IMR-90 (cell line): ENCODE measurements at regions not wholly inside any gene's neighbourhood (a gene's known extent, or its start where the extent isn't known, plus 50 kb on each side); places are given as distances from the start of the nearest gene placed in this dataset.

ENCODE experiments used
- ATAC-seq: fragments of 200-7000 bp; cut with Tn5 transposase; 2 replicates; pipeline ENCODE4 v1.9.1; 2020; ENCODE audit warnings: low read depth, mild to moderate bottlenecking, moderate library complexity
- BruUV-seq: library from RNA; stranded (reverse); fragments of 400-500 nt; replicated peaks from 2 replicates; lab custom pipeline; 2021; lab: Mats Ljungman, UMichigan
- CTCF ChIA-PET: fragments of 300-600 bp; formaldehyde crosslinking; extraction: SDS; loops from one replicate; lab custom pipeline; 2021; ENCODE audit warnings: antibody characterized with exemption; lab: Yijun Ruan, JAX
- POLR2A ChIA-PET: fragments of 300-600 bp; sonication (Branson Sonifier 250); formaldehyde crosslinking; loops from one replicate; lab custom pipeline; 2022; ENCODE audit warnings: antibody characterized with exemption; ENCODE audit not compliant: unreplicated experiment; lab: Charles Lee
- DNase-seq: peaks from one replicate; pipeline ENCODE4 v3.0.0; 2013
- H2AFZ ChIP-seq: replicated peaks from 2 replicates; pipeline ENCODE3; 2013; ENCODE audit warnings: low read length, mild to moderate bottlenecking; ENCODE audit not compliant: poor library complexity
- H2AK5ac ChIP-seq: 2 replicates; pipeline ENCODE4 v1.6.1; 2013; ENCODE audit warnings: low read depth, low read length, inconsistent platforms
- H2AK9ac ChIP-seq: replicated peaks from 2 replicates; pipeline ENCODE3; 2013; ENCODE audit warnings: mild to moderate bottlenecking, low read depth, low read length, moderate library complexity; ENCODE audit not compliant: poor library complexity
- H2BK120ac ChIP-seq: 2 replicates; pipeline ENCODE4 v1.6.1; 2013; ENCODE audit warnings: low read depth, low read length, inconsistent platforms
- H2BK15ac ChIP-seq: 3 replicates; pipeline ENCODE4 v1.6.1; 2013; ENCODE audit warnings: low read depth, low read length, inconsistent platforms
- H2BK20ac ChIP-seq: 2 replicates; pipeline ENCODE4 v1.6.1; 2013; ENCODE audit warnings: low read depth, mild to moderate bottlenecking, inconsistent platforms, low read length, moderate library complexity
- H2BK5ac ChIP-seq: 2 replicates; pipeline ENCODE4 v1.6.1; 2013; ENCODE audit warnings: mild to moderate bottlenecking, low read depth, low read length, inconsistent platforms; ENCODE audit not compliant: poor library complexity, severe bottlenecking
- H3K14ac ChIP-seq: replicated peaks from 2 replicates; pipeline ENCODE4 v1.6.1; 2013; ENCODE audit warnings: low read depth, low read length, inconsistent platforms
- H3K18ac ChIP-seq: 2 replicates; pipeline ENCODE4 v1.6.1; 2013; ENCODE audit warnings: low read depth, low read length, control low read depth
- H3K23ac ChIP-seq: 2 replicates; pipeline ENCODE4 v1.6.1; 2013; ENCODE audit warnings: low read depth, low read length, inconsistent platforms
- H3K27ac ChIP-seq: 2 replicates; pipeline ENCODE4 v1.5.1; 2013; ENCODE audit warnings: mild to moderate bottlenecking, control low read depth, low read length; ENCODE audit not compliant: insufficient read depth
- H3K27me3 ChIP-seq: 2 replicates; pipeline ENCODE4 v1.6.1; 2013; ENCODE audit warnings: low read length; ENCODE audit not compliant: control insufficient read depth, insufficient read depth
- H3K36me3 ChIP-seq: 2 replicates; pipeline ENCODE4 v1.6.1; 2013; ENCODE audit warnings: low read length, mixed read lengths; ENCODE audit not compliant: control insufficient read depth, insufficient read depth
- H3K4ac ChIP-seq: 2 replicates; pipeline ENCODE4 v1.6.1; 2013; ENCODE audit warnings: low read depth, low read length, inconsistent platforms
- H3K4me1 ChIP-seq: 2 replicates; pipeline ENCODE4 v1.6.1; 2013; ENCODE audit warnings: low read length, mixed read lengths; ENCODE audit not compliant: control insufficient read depth, insufficient read depth
- H3K4me2 ChIP-seq: 2 replicates; pipeline ENCODE4 v1.6.1; 2013; ENCODE audit warnings: low read depth, mild to moderate bottlenecking, control low read depth, low read length, moderate library complexity
- H3K4me3 ChIP-seq: 2 replicates; pipeline ENCODE4 v1.5.1; 2013; ENCODE audit warnings: low read depth, mild to moderate bottlenecking, control low read depth, low read length, moderate library complexity; ENCODE audit not compliant: insufficient read depth
- H3K56ac ChIP-seq: 2 replicates; pipeline ENCODE4 v1.6.1; 2013; ENCODE audit warnings: low read length, inconsistent platforms; ENCODE audit not compliant: insufficient read depth; ENCODE audit errors: extremely low read depth
- H3K79me1 ChIP-seq, 2 experiments: 2 replicates each; pipeline ENCODE4 v1.6.1; 2013; ENCODE audit warnings: low read length in 2 of 2, inconsistent platforms in 1 of 2, low read depth in 1 of 2
- H3K9ac ChIP-seq: 2 replicates; pipeline ENCODE4 v1.6.1; 2013; ENCODE audit warnings: low read depth, low read length, control low read depth
- H3K9me1 ChIP-seq: 2 replicates; pipeline ENCODE4 v1.6.1; 2013; ENCODE audit warnings: low read length, inconsistent platforms; ENCODE audit not compliant: insufficient read depth
- H3K9me3 ChIP-seq: 2 replicates; pipeline ENCODE4 v1.6.1; 2013; ENCODE audit warnings: low read length; ENCODE audit not compliant: control insufficient read depth, insufficient read depth
- H4K20me1 ChIP-seq: 2 replicates; pipeline ENCODE4 v1.6.1; 2013; ENCODE audit warnings: low read length, inconsistent platforms; ENCODE audit not compliant: insufficient read depth
- H4K5ac ChIP-seq: 2 replicates; pipeline ENCODE4 v1.6.1; 2013; ENCODE audit warnings: mild to moderate bottlenecking, low read depth, low read length, control low read depth
- H4K8ac ChIP-seq, 2 experiments: 2 replicates each; pipeline ENCODE4 v1.6.1; 2013; ENCODE audit warnings: low read depth in 2 of 2, low read length in 2 of 2, control low read depth in 1 of 2, inconsistent platforms in 1 of 2
- H4K91ac ChIP-seq: 2 replicates; pipeline ENCODE4 v1.6.1; 2013; ENCODE audit warnings: low read depth, low read length, inconsistent platforms; ENCODE audit not compliant: insufficient read depth
- BHLHE40 ChIP-seq: fragments of 150-350 bp; IDR thresholded peaks from 2 replicates; pipeline ENCODE4 v1.6.1; 2016; ENCODE audit warnings: mild to moderate bottlenecking, low read depth, low read length
- CEBPB ChIP-seq: IDR thresholded peaks from 2 replicates; pipeline ENCODE4 v1.6.1; 2012; ENCODE audit warnings: low read depth, low read length, improper control_type of control experiment
- CHD1 ChIP-seq: IDR thresholded peaks from 2 replicates; pipeline ENCODE4 v1.6.1; 2012; ENCODE audit warnings: low read depth, low read length, improper control_type of control experiment
- FOS ChIP-seq: fragments of 150-350 bp; IDR thresholded peaks from 2 replicates; pipeline ENCODE4 v1.6.1; 2016; ENCODE audit warnings: low read depth, low read length
- MAZ ChIP-seq: IDR thresholded peaks from 2 replicates; pipeline ENCODE4 v1.6.1; 2012; ENCODE audit warnings: low read depth, mild to moderate bottlenecking, low read length, improper control_type of control experiment, moderate library complexity, borderline replicate concordance
- POLR2A ChIP-seq: IDR thresholded peaks from 2 replicates; pipeline ENCODE4 v1.6.1; 2012; ENCODE audit warnings: mild to moderate bottlenecking, low read depth, low read length
- RAD21 ChIP-seq: IDR thresholded peaks from 2 replicates; pipeline ENCODE4 v1.6.1; 2012; ENCODE audit warnings: low read length, improper control_type of control experiment
- WGBS, 2 experiments: methylation state at CpG; one replicate each; pipeline versions ENCODE4 v1.1.5 to v1.1.7; 2013; ENCODE audit warnings: missing lambda C conversion rate in 2 of 2; ENCODE audit not compliant: insufficient read length in 1 of 2; ENCODE audit errors: extremely low coverage in 2 of 2; 5-methylcytosine and 5-hydroxymethylcytosine counted together
- dilution Hi-C: fragments of 300-500 bp; cut with HindIII; formaldehyde crosslinking; loops from one replicate; pipeline ENCODE4 v1.14.3; 2018; ENCODE audit warnings: low sequenced_read_pairs; ENCODE audit not compliant: unreplicated experiment
- in situ Hi-C: fragments of 300-500 bp; cut with MboI; formaldehyde crosslinking; loops from 3 replicates; pipeline ENCODE4 v1.14.3; 2019; ENCODE audit warnings: low sequenced_read_pairs, inconsistent platforms, mixed read lengths
- intact Hi-C: fragments of 100-400 bp; cut with micrococcal nuclease; formaldehyde crosslinking; loops from 2 replicates; pipeline ENCODE4 v1.10.0; 2022
- TF ChIP-seq, protein P1 (sequence below): conservative IDR thresholded peaks from 2 replicates; pipeline ENCODE4 v1.5.1; 2012; ENCODE audit warnings: mild to moderate bottlenecking, low read depth, low read length, improper control_type of control experiment
- TF ChIP-seq, protein P2 (sequence below): fragments of 150-350 bp; IDR thresholded peaks from 2 replicates; pipeline ENCODE4 v1.6.1; 2016; ENCODE audit warnings: low read depth, mild to moderate bottlenecking, low read length, moderate library complexity, borderline replicate concordance

DNA sequence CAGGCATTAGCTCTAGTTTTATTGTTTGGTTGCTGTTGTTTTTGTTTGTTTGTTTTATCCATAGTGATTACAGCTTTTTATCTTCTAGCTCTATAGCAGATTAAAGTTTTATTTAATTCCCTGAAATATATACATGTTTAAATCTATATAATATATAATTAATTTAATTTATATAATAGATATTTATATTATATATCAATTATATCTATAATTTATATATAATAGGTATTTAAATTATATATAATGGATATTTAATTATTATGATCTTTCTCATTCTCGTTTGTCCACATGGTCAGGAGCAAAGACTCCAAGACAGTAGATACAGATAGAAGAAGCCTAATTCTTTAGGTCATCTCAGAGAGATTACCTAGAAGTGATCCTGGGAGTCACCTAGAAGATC lies 238.8 kb upstream of the GPR149 start:
- BruUV-seq = no TSS peak
- no peak overlapping the region for H3K56ac ChIP-seq
- H3K14ac ChIP-seq = no peak overlapping the region
- no peak overlapping the region for H2BK120ac ChIP-seq
- H3K23ac ChIP-seq = no peak overlapping the region
- H2AK9ac ChIP-seq = no peak overlapping the region
- H3K79me1 ChIP-seq = no peaks in the 10 kb centered on the region
- H3K9me3 ChIP-seq = no peaks in the 10 kb centered on the region
- no peak overlapping the region for H2AK5ac ChIP-seq
- no peak overlapping the region for H3K4ac ChIP-seq
- in situ Hi-C loops = no loop called here
- no peak overlapping the region for H2BK15ac ChIP-seq
- H3K9me1 ChIP-seq = no peaks in the 10 kb centered on the region
- no peaks in the 10 kb centered on the region for H3K27me3 ChIP-seq
- no peak overlapping the region for H3K18ac ChIP-seq
- no peak overlapping the region for H2BK20ac ChIP-seq
- dilution Hi-C loops = no loop called here
- no peak overlapping the region for H4K8ac ChIP-seq
- TF ChIP-seq, protein P1, sequence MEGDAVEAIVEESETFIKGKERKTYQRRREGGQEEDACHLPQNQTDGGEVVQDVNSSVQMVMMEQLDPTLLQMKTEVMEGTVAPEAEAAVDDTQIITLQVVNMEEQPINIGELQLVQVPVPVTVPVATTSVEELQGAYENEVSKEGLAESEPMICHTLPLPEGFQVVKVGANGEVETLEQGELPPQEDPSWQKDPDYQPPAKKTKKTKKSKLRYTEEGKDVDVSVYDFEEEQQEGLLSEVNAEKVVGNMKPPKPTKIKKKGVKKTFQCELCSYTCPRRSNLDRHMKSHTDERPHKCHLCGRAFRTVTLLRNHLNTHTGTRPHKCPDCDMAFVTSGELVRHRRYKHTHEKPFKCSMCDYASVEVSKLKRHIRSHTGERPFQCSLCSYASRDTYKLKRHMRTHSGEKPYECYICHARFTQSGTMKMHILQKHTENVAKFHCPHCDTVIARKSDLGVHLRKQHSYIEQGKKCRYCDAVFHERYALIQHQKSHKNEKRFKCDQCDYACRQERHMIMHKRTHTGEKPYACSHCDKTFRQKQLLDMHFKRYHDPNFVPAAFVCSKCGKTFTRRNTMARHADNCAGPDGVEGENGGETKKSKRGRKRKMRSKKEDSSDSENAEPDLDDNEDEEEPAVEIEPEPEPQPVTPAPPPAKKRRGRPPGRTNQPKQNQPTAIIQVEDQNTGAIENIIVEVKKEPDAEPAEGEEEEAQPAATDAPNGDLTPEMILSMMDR = no peak
- TF ChIP-seq, protein P2, sequence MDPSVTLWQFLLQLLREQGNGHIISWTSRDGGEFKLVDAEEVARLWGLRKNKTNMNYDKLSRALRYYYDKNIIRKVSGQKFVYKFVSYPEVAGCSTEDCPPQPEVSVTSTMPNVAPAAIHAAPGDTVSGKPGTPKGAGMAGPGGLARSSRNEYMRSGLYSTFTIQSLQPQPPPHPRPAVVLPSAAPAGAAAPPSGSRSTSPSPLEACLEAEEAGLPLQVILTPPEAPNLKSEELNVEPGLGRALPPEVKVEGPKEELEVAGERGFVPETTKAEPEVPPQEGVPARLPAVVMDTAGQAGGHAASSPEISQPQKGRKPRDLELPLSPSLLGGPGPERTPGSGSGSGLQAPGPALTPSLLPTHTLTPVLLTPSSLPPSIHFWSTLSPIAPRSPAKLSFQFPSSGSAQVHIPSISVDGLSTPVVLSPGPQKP = no peak
- TF ChIP-seq MAZ (no peak), POLR2A (no peak), CEBPB (no peak), FOS (no peak), RAD21 (no peak), BHLHE40 (no peak), CHD1 (no peak)
- no peak overlapping the region for H3K27ac ChIP-seq
- H2BK5ac ChIP-seq = no peak overlapping the region
- no peaks in the 10 kb centered on the region for H3K4me1 ChIP-seq
- CTCF ChIA-PET = no interaction called here
- H2AFZ ChIP-seq = no peak overlapping the region
- no peaks in the 10 kb centered on the region for H4K20me1 ChIP-seq
- no peak for DNase-seq
- no peak overlapping the region for H4K5ac ChIP-seq
- no peak overlapping the region for H3K9ac ChIP-seq
- ATAC-seq = no peak
- no peak overlapping the region for H3K4me3 ChIP-seq
- POLR2A ChIA-PET = no interaction called here
- no peak overlapping the region for H3K4me2 ChIP-seq
- no peak overlapping the region for H4K91ac ChIP-seq
- intact Hi-C loops = no loop called here
- H3K36me3 ChIP-seq = no peaks in the 10 kb centered on the region
- no CpG with 5 or more reads among the region's 1 CpG for WGBS, 2 experiments
